GM12864 (cell line): ENCODE measurements at regions not wholly inside any gene's neighbourhood (a gene's known extent, or its start where the extent isn't known, plus 50 kb on each side); places are given as distances from the start of the nearest gene placed in this dataset.

ENCODE experiments used
- DNase-seq: peaks from one replicate; pipeline ENCODE4 v3.0.0-alpha.2; 2011; ENCODE audit warnings: low read depth
- H3K4me3 ChIP-seq: 2 replicates; pipeline ENCODE4 v1.5.1; 2011; ENCODE audit warnings: mild to moderate bottlenecking, low read depth, low read length, control low read depth
- TF ChIP-seq, protein P1 (sequence below): IDR thresholded peaks from 2 replicates; pipeline ENCODE4 v1.5.1; 2011; ENCODE audit warnings: low read depth, mild to moderate bottlenecking, moderate library complexity, low read length, control low read depth, inconsistent platforms; ENCODE audit errors: missing control alignments

DNA sequence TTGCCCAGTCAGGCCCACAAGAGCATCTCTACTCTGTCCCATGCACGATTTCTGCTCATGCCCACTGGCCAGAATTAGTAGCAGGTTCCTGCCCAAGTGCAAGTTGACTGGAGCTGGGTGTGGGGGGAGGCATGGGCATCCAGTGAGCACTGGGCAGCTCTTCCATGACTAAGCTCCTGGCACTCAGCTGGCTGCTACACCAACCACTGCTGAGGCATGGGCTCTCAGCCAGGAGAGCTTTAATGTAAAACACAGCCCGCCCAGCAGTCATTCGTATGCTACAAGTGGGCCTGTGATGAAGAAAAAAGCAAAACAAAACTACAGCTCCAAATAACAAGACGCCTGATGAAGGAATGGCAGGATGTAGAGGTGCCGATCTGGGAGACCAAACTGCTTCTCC lies 335.4 kb upstream of the PFKP start:
- DNase-seq = no peak
- no peak overlapping the region for H3K4me3 ChIP-seq
- TF ChIP-seq, protein P1, sequence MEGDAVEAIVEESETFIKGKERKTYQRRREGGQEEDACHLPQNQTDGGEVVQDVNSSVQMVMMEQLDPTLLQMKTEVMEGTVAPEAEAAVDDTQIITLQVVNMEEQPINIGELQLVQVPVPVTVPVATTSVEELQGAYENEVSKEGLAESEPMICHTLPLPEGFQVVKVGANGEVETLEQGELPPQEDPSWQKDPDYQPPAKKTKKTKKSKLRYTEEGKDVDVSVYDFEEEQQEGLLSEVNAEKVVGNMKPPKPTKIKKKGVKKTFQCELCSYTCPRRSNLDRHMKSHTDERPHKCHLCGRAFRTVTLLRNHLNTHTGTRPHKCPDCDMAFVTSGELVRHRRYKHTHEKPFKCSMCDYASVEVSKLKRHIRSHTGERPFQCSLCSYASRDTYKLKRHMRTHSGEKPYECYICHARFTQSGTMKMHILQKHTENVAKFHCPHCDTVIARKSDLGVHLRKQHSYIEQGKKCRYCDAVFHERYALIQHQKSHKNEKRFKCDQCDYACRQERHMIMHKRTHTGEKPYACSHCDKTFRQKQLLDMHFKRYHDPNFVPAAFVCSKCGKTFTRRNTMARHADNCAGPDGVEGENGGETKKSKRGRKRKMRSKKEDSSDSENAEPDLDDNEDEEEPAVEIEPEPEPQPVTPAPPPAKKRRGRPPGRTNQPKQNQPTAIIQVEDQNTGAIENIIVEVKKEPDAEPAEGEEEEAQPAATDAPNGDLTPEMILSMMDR = no peak

DNA sequence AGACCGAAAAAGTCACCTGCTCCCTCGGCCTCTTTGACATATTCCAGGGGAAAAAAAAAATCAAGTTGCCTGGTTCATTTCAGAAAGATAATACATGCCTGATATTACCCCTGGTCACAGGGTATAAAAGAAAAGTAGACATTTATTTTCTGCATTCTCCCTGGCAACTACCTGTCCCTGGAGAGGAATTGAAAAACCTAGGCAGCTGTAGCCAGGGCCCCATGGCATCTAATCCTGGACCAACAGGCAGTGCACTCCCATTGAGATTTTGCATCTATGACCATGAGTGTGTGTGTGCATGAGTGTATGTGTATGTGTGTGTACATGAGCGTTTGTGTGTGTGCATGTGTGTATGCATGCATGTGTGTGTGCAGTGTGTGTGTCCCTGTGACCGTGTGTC lies 338.2 kb upstream of the PFKP start:
- H3K4me3 ChIP-seq = no peak overlapping the region
- no peak for DNase-seq
- TF ChIP-seq, protein P1 = no peak

DNA sequence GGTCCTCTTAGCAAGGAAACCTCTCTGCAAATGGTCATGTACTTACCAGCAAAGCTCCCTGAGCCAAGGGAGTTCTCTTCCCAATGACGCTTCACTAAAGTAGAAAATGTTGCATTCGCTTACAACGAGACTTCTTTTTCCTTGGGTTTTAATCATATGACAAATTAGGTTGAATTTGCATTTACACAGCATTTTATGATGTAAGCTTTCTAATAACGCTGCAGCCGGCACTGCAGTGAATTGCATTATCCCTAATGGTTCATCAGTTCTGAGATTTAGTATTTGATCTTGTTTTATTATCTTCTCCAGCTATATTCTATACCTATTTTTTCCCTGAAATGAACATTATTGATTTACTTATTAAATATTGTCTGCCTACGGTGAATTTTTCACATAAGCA lies 339.3 kb upstream of the PFKP start:
- DNase-seq = no peak
- H3K4me3 ChIP-seq = no peak overlapping the region
- TF ChIP-seq, protein P1 = no peak

DNA sequence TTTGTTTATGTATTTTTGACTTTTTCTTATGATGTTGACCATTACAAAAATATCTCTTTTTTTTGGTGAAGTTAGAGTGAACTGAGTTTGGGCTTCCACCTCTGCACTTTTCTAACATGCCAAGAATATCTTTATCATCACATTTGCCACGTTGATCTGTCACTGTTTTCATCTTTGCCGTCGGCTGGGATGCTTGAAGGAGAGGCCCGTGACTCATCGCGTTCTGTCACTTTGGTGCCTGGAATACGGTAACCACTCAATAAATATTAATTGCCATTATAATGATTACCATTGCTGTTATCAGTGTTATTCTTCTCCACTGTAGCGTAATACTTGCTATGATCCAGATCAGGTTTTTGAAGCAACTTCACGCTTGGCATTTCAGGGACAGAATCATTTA lies 350.8 kb upstream of the PFKP start:
- no peak overlapping the region for H3K4me3 ChIP-seq
- TF ChIP-seq, protein P1 = no peak

DNA sequence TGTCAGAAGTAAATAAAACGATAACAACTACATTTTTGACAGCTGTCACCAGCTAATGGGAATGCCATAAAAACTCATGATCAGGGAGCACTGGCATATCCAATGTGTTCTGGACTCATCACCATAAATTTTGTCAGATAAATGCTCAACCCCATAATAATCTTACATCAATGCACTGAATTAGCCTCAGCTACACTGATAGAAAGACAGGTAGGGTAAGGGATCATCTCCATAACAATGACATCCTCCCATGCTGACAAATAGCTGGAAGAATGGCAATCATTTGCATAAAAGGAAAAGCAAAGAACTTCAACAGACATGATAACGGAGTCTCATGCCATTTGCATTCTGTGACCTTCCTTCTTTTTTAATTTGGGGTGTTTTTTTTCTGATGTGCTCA lies 352.8 kb upstream of the PFKP start:
- no peak for DNase-seq
- no peak overlapping the region for H3K4me3 ChIP-seq
- TF ChIP-seq, protein P1 = no peak

More for the DNA sequence above, 350.8 kb upstream of the PFKP start:
- DNase-seq = no peak

DNA sequence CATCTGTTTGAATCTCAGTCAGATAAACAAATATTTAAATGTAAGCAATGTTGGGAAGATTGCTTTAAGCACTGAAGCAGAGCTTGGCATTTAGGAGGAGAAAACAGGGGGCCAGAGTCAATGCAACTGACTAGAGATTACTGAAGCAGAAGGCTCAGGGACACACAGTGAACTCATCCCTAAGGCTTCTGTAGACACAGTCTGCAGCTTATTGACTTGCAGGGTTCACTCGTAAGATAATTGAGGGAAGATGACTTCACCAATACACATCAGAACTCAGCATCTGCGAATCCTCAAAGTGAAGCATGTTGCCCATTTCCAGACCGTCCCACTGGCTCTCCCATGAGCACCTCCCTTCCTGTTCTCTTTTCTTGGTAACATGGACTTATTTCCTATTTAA lies 363.4 kb upstream of the PFKP start:
- H3K4me3 ChIP-seq = no peak overlapping the region
- no peak for DNase-seq
- TF ChIP-seq, protein P1 = no peak

DNA sequence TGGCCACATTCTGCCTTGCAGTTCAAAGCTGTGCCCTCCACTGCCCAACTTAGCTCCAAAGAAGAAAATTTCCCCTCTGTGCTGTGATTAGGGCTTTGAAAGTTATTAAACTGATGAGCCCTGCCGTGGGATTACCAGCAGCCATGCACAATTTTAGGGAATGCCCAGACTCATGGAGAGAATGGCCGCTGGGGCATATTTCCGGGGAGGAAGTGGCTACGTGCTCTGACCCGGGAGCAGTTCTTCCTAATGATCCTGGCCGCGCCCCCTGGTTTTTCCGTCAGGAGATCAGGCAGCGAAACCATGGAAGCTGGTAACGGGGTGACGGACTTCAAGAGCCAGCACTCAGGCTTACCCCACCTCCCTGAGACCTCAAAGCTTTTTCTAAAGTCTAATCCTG lies 365.5 kb upstream of the PFKP start:
- no peak overlapping the region for H3K4me3 ChIP-seq
- TF ChIP-seq, protein P1 = no peak
- DNase-seq = no peak
